SU-DHL-6 (cell line): ENCODE measurements at regions not wholly inside any gene's neighbourhood (a gene's known extent, or its start where the extent isn't known, plus 50 kb on each side); places are given as distances from the start of the nearest gene placed in this dataset.

ENCODE experiments used
- H2AFZ ChIP-seq: fragments of 200-600 bp; sonication (generic); 2 replicates; pipeline ENCODE4 v1.6.1; 2014; ENCODE audit warnings: low read depth, mild to moderate bottlenecking, moderate library complexity, mixed read lengths, antibody characterized with exemption, low read length; ENCODE audit not compliant: severe bottlenecking
- H3F3A ChIP-seq: fragments of 200-600 bp; shearing (Covaris generic); 2 replicates; pipeline ENCODE4 v1.6.0; 2016; ENCODE audit warnings: antibody characterized with exemption, mild to moderate bottlenecking; ENCODE audit not compliant: insufficient read depth
- H3K27ac ChIP-seq: fragments of 200-600 bp; sonication (generic); 2 replicates; pipeline ENCODE4 v1.5.1; 2016; ENCODE audit warnings: low read depth, mild to moderate bottlenecking, low read length, moderate library complexity, mixed read lengths
- H3K27me3 ChIP-seq: fragments of 200-600 bp; sonication (generic), shearing (Covaris generic); 2 replicates; pipeline ENCODE4 v1.6.0; 2014; ENCODE audit warnings: mild to moderate bottlenecking, low read length
- H3K36me3 ChIP-seq: fragments of 200-600 bp; sonication (generic); 2 replicates; pipeline ENCODE4 v1.6.1; 2014; ENCODE audit warnings: mild to moderate bottlenecking, low read length, mixed read lengths
- H3K4me2 ChIP-seq: fragments of 300-600, 200-600 bp; shearing (Covaris generic), sonication (generic); 2 replicates; pipeline ENCODE4 v1.6.0; 2014; ENCODE audit warnings: low read length, low read depth, mild to moderate bottlenecking; ENCODE audit not compliant: poor library complexity, severe bottlenecking
- H3K4me3 ChIP-seq: fragments of 200-600 bp; sonication (generic); 2 replicates; pipeline ENCODE4 v1.5.1; 2014; ENCODE audit warnings: antibody characterized with exemption, low read length, mild to moderate bottlenecking, mixed read lengths; ENCODE audit not compliant: insufficient read depth, poor library complexity, severe bottlenecking
- H3K79me2 ChIP-seq: fragments of 200-600 bp; sonication (generic); 2 replicates; pipeline ENCODE4 v1.6.1; 2014; ENCODE audit warnings: mild to moderate bottlenecking, low read length, moderate library complexity; ENCODE audit not compliant: insufficient read depth
- H3K9ac ChIP-seq: fragments of 200-600 bp; sonication (generic); 2 replicates; pipeline ENCODE4 v1.7.0; 2014; ENCODE audit warnings: mild to moderate bottlenecking, low read length
- H3K9me2 ChIP-seq: fragments of 200-600 bp; sonication (generic); replicated peaks from 2 replicates; pipeline ENCODE4 v1.6.1; 2014; ENCODE audit warnings: low read length; ENCODE audit not compliant: insufficient read depth
- H3K9me3 ChIP-seq: fragments of 200-600 bp; sonication (generic); 2 replicates; pipeline ENCODE4 v1.6.1; 2014; ENCODE audit warnings: low read length, mixed read lengths; ENCODE audit not compliant: insufficient read depth
- H4K20me1 ChIP-seq: fragments of 200-600 bp; sonication (generic); 2 replicates; pipeline ENCODE4 v1.6.1; 2014; ENCODE audit warnings: low read depth, mild to moderate bottlenecking, antibody characterized with exemption, low read length, moderate library complexity, mixed read lengths
- EZH2phosphoT487 ChIP-seq: fragments of 200-600 bp; sonication (generic), shearing (Covaris generic); conservative IDR thresholded peaks from 2 replicates; pipeline ENCODE4 v1.6.1; 2018; ENCODE audit warnings: mild to moderate bottlenecking, antibody characterized with exemption, low read length, moderate library complexity, mixed read lengths
- TF ChIP-seq, protein P1 (sequence below): fragments of 200-600 bp; sonication (generic); IDR thresholded peaks from one replicate; pipeline ENCODE4 v1.5.1; 2017; ENCODE audit warnings: antibody characterized with exemption, mild to moderate bottlenecking, low read length, moderate library complexity; ENCODE audit not compliant: insufficient read depth, poor library complexity, severe bottlenecking

DNA sequence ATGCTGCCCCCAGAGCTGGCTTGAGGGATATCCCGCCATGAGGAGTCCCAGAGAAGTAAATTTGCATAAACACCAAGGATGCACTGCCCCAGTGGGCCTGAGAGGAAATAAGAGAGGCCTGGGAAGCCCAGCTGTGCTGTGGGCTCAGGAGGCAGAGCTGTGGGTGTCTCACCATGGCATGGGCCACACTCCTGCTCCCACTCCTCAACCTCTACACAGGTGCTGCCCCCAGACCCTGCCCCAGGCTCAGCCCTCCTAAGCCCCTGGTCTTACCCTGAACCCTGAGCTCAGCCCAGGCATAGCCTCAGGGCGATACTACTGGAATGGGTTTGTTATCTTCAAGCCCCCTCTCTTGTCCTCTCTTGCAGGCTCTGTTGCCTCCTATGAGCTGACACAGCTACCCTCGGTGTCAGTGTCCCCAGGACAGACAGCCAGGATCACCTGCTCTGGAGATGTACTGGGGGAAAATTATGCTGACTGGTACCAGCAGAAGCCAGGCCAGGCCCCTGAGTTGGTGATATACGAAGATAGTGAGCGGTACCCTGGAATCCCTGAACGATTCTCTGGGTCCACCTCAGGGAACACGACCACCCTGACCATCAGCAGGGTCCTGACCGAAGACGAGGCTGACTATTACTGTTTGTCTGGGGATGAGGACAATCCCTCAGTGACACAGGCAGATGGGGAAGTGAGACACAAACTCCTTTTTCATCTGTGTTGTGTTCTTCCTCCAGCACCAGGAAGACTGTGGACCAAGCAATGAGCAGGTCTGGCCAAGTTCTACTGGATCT lies 59.9 kb downstream of the GGTLC2 start:
- Histone ChIP-seq H2AFZ (no peak overlapping the region), H3K27me3 (no peaks in the 10 kb centered on the region), H3F3A (no peaks in the 10 kb centered on the region), H3K27ac (no peak overlapping the region), H3K9ac (no peak overlapping the region), H3K9me2 (no peaks in the 10 kb centered on the region), H4K20me1 (no peaks in the 10 kb centered on the region), H3K79me2 (no peaks in the 10 kb centered on the region), H3K4me3 (no peak overlapping the region), H3K36me3 (no peaks in the 10 kb centered on the region), H3K4me2 (no peak overlapping the region), H3K9me3 (no peaks in the 10 kb centered on the region)
- TF ChIP-seq, protein P1, sequence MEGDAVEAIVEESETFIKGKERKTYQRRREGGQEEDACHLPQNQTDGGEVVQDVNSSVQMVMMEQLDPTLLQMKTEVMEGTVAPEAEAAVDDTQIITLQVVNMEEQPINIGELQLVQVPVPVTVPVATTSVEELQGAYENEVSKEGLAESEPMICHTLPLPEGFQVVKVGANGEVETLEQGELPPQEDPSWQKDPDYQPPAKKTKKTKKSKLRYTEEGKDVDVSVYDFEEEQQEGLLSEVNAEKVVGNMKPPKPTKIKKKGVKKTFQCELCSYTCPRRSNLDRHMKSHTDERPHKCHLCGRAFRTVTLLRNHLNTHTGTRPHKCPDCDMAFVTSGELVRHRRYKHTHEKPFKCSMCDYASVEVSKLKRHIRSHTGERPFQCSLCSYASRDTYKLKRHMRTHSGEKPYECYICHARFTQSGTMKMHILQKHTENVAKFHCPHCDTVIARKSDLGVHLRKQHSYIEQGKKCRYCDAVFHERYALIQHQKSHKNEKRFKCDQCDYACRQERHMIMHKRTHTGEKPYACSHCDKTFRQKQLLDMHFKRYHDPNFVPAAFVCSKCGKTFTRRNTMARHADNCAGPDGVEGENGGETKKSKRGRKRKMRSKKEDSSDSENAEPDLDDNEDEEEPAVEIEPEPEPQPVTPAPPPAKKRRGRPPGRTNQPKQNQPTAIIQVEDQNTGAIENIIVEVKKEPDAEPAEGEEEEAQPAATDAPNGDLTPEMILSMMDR, result no peak
- TF ChIP-seq EZH2phosphoT487, result no peak

DNA sequence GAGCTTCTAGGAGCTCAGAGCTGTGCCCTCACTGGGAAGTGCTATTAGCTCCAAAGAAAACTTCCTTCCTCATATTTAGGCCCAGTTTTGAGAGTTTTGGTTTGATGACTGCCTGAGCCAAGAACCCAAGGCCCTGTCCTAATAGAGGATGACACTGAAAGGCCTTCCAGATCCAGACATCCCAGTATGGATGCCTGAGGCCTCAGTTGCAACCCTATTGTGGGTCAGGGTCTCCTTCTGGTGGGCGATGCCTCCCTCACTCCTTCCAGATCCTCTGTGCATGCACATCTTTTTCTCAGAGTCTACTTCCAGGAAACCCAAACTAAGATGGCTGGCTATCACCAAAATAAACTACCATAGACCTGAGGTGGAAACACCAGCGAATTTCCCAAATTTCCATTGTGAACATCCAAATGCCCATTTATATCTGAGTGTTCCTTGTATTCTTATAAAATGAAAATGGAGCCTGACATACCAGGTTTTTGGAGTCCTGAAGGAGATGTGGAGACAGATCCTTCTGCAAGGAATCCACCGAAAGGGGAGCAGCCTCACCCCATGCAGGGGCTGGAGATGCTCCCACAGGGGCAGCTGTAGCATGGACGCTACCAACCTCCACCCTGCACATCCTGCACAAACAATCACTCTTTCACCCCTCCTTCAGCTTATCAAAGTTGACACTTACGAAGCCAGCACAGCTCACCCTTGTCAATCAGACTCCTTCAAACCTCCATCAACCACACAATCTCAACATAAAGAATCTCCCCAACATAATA lies 61.1 kb downstream of the GGTLC2 start:
- Histone ChIP-seq H3K79me2 (no peaks in the 10 kb centered on the region), H3K27me3 (no peaks in the 10 kb centered on the region), H3K27ac (no peak overlapping the region), H3K9ac (no peak overlapping the region), H4K20me1 (no peaks in the 10 kb centered on the region), H2AFZ (no peak overlapping the region), H3K4me3 (no peak overlapping the region), H3K9me3 (no peaks in the 10 kb centered on the region), H3K4me2 (no peak overlapping the region), H3F3A (no peaks in the 10 kb centered on the region), H3K36me3 (no peaks in the 10 kb centered on the region), H3K9me2 (no peaks in the 10 kb centered on the region)
- TF ChIP-seq, protein P1, result no peak
- no peak for TF ChIP-seq EZH2phosphoT487

DNA sequence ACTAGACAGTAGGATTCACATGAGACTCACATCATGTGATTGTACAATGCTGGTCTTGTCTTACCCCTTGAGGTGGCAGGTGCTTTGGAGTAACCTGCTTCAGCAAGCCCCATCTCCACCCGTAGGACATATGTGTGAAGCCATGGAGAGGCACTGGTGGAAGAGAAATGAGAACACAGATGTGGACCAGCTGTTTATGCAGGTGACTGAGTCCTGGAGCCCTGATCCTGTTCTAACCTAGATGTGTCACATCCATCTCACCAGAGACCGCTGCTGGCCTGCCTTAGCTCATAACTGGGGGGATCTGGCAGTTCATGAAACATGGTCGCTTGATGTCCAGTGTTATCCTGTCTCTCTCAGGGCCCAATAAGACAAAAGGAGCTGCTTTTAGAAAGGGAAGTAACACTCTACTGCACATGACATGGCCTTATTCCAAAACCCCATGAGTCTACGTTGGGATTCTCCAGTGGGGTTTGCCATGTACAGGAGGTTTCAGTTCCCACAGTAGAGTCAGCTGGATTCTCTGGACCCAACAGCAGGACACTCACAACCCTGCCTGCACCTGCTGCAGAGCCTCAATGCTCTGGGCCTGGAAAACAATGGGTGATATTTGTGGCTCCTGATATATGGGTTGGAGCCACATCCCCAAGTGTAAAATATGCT lies 62.0 kb downstream of the GGTLC2 start:
- H3K9ac ChIP-seq, result no peak overlapping the region
- no peak overlapping the region for H3K27ac ChIP-seq
- TF ChIP-seq EZH2phosphoT487, result no peak
- TF ChIP-seq, protein P1, result no peak
- no peak overlapping the region for H2AFZ ChIP-seq
- H3K79me2 ChIP-seq, result no peaks in the 10 kb centered on the region
- H3K9me3 ChIP-seq, result no peaks in the 10 kb centered on the region
- H4K20me1 ChIP-seq, result no peaks in the 10 kb centered on the region
- H3F3A ChIP-seq, result no peaks in the 10 kb centered on the region
- no peaks in the 10 kb centered on the region for H3K36me3 ChIP-seq
- no peak overlapping the region for H3K4me3 ChIP-seq
- H3K9me2 ChIP-seq, result no peaks in the 10 kb centered on the region
- H3K4me2 ChIP-seq, result no peak overlapping the region
- H3K27me3 ChIP-seq, result no peaks in the 10 kb centered on the region
